GM23338 (cell line): ENCODE measurements at regions not wholly inside any gene's neighbourhood (a gene's known extent, or its start where the extent isn't known, plus 50 kb on each side); places are given as distances from the start of the nearest gene placed in this dataset.

ENCODE experiments used
- ATAC-seq: fragments of 200-7000 bp; cut with Tn5 transposase; 3 replicates; pipeline ENCODE4 v1.9.1; 2020
- DNase-seq: peaks from one replicate; pipeline ENCODE4 v3.0.0-alpha.2; 2015; ENCODE audit warnings: low spot score
- H2AFZ ChIP-seq: fragments of 200-600 bp; sonication (generic); 2 replicates; pipeline ENCODE4 v1.8.0; 2016; ENCODE audit warnings: antibody characterized with exemption, mild to moderate bottlenecking, moderate library complexity
- H3F3A ChIP-seq: fragments of 200-600 bp; sonication (generic); replicated peaks from 2 replicates; pipeline ENCODE4 v1.8.0; 2017; ENCODE audit warnings: antibody characterized with exemption, mixed run types, low read depth
- H3K27ac ChIP-seq: fragments of 200-600 bp; sonication (generic); 2 replicates; pipeline ENCODE4 v1.6.1; 2016; ENCODE audit warnings: low read depth
- H3K27me3 ChIP-seq: fragments of 200-600 bp; sonication (generic); 2 replicates; pipeline ENCODE4 v1.8.0; 2016; ENCODE audit warnings: mild to moderate bottlenecking, mixed run types, moderate library complexity; ENCODE audit not compliant: insufficient read depth
- H3K36me3 ChIP-seq: fragments of 200-600 bp; sonication (generic); 2 replicates; pipeline ENCODE4 v1.8.0; 2016; ENCODE audit warnings: mild to moderate bottlenecking; ENCODE audit not compliant: insufficient read depth
- H3K4me1 ChIP-seq: fragments of 200-600 bp; sonication (generic); 2 replicates; pipeline ENCODE4 v1.8.0; 2016; ENCODE audit warnings: mild to moderate bottlenecking, moderate library complexity; ENCODE audit not compliant: insufficient read depth
- H3K4me2 ChIP-seq: fragments of 200-600 bp; sonication (generic); 2 replicates; pipeline ENCODE4 v1.7.1; 2017; ENCODE audit warnings: mixed run types
- H3K4me3 ChIP-seq: fragments of 200-600 bp; sonication (generic); 2 replicates; pipeline ENCODE4 v1.6.1; 2016; ENCODE audit warnings: mixed run types
- H3K79me2 ChIP-seq: fragments of 200-600 bp; sonication (generic); replicated peaks from 2 replicates; pipeline ENCODE4 v1.8.0; 2017; ENCODE audit warnings: mild to moderate bottlenecking; ENCODE audit not compliant: insufficient read depth
- H3K9me2 ChIP-seq: fragments of 200-600 bp; sonication (generic); 2 replicates; pipeline ENCODE4 v1.8.0; 2017; ENCODE audit not compliant: insufficient read depth
- H4K20me1 ChIP-seq: fragments of 200-600 bp; sonication (generic); replicated peaks from 2 replicates; pipeline ENCODE4 v1.8.0; 2017; ENCODE audit warnings: mild to moderate bottlenecking; ENCODE audit not compliant: insufficient read depth
- H3K27ac Mint-ChIP-seq: 2 replicates; pipeline ENCODE4 v1.8.0; 2020; ENCODE audit warnings: inconsistent platforms, mild to moderate bottlenecking, moderate library complexity, mixed read lengths
- H3K27me3 Mint-ChIP-seq: 3 replicates; pipeline ENCODE4 v1.8.0; 2022; ENCODE audit warnings: low read depth, mild to moderate bottlenecking, moderate library complexity, mixed read lengths, inconsistent platforms; ENCODE audit not compliant: insufficient read depth, poor library complexity
- H3K36me3 Mint-ChIP-seq: 3 replicates; pipeline ENCODE4 v1.8.0; 2021; ENCODE audit warnings: low read depth, mild to moderate bottlenecking, inconsistent platforms, moderate library complexity, mixed read lengths
- H3K4me1 Mint-ChIP-seq: 3 replicates; pipeline ENCODE4 v1.8.0; 2020; ENCODE audit warnings: mild to moderate bottlenecking, inconsistent platforms, mixed read lengths
- H3K4me3 Mint-ChIP-seq: 3 replicates; pipeline ENCODE4 v1.8.0; 2021; ENCODE audit warnings: moderate library complexity, mild to moderate bottlenecking, inconsistent platforms, mixed read lengths
- H3K9me3 Mint-ChIP-seq: 3 replicates; pipeline ENCODE4 v1.8.0; 2020; ENCODE audit warnings: moderate library complexity, mild to moderate bottlenecking, inconsistent platforms, mixed read lengths
- EZH2 ChIP-seq: fragments of 200-600 bp; sonication (generic); IDR thresholded peaks from one replicate; pipeline ENCODE4 v1.8.0; 2017; ENCODE audit warnings: antibody characterized with exemption, mild to moderate bottlenecking, low read depth; ENCODE audit not compliant: unreplicated experiment
- EZH2phosphoT487 ChIP-seq: fragments of 200-600 bp; sonication (generic); IDR thresholded peaks from one replicate; pipeline ENCODE4 v1.8.1; 2018; ENCODE audit warnings: antibody characterized with exemption; ENCODE audit not compliant: unreplicated experiment
- JUNB ChIP-seq: IDR thresholded peaks from one replicate; pipeline ENCODE4 v1.6.1; 2016; ENCODE audit warnings: antibody characterized with exemption; ENCODE audit not compliant: unreplicated experiment
- NANOG ChIP-seq: IDR thresholded peaks from 2 replicates; pipeline ENCODE4 v1.6.1; 2016; ENCODE audit warnings: antibody characterized with exemption, borderline replicate concordance
- POLR2AphosphoS5 ChIP-seq: IDR thresholded peaks from 2 replicates; pipeline ENCODE4 v1.6.1; 2016; ENCODE audit warnings: antibody characterized with exemption, low read depth
- STAT1 ChIP-seq: IDR thresholded peaks from one replicate; pipeline ENCODE4 v1.6.1; 2016; ENCODE audit warnings: antibody characterized with exemption; ENCODE audit not compliant: unreplicated experiment
- ZNF114 ChIP-seq: fragments of 250-450 bp; sonication (Bioruptor Pico); IDR thresholded peaks from 2 replicates; pipeline ENCODE4 v1.5.0; 2020; ENCODE audit warnings: mild to moderate bottlenecking, moderate library complexity
- ZNF331 ChIP-seq: fragments of 250-450 bp; sonication (Bioruptor Pico); IDR thresholded peaks from 2 replicates; pipeline ENCODE4 v1.5.0; 2020; ENCODE audit warnings: low read depth, mild to moderate bottlenecking, moderate library complexity
- TF ChIP-seq, protein P1 (sequence below): IDR thresholded peaks from 2 replicates; pipeline ENCODE4 v1.6.1; 2016; ENCODE audit warnings: antibody characterized with exemption
- TF ChIP-seq, protein P2 (sequence below): IDR thresholded peaks from one replicate; pipeline ENCODE4 v1.6.1; 2018; ENCODE audit warnings: antibody characterized with exemption; ENCODE audit not compliant: unreplicated experiment
- TF ChIP-seq, protein P3 (sequence below): fragments of 250-450 bp; sonication (Bioruptor Pico); IDR thresholded peaks from 2 replicates; pipeline ENCODE4 v1.5.0; 2020; ENCODE audit warnings: mild to moderate bottlenecking, moderate library complexity

DNA sequence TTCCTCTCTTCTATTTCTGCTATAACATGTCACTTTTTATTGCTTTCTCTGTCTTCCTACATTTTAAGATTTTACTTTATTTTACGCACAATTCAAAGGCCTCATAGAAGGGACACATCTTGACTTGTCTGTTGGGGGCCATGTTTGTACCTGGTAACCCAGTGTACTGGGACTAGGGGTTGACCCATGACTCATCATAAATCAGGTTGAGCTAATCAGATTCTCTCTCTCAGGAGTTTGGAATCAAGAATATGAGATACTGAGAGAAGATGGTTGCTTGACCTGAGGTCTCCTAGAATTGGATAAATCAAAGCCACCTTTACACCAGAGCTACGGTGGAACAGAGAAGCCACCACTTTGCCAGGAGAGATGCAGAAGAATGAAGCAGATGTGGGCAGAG lies 153.0 kb downstream of the UXS1 start:
- Histone ChIP-seq H3K36me3 (no peaks in the 10 kb centered on the region), H3K27ac (no peak overlapping the region), H3F3A (no peaks in the 10 kb centered on the region), H3K9me2 (peaks cover 10% of the 10 kb centered on the region; the same call in 1 of the 2 replicates), H4K20me1 (no peaks in the 10 kb centered on the region), H3K27me3 (no peaks in the 10 kb centered on the region), H3K4me1 (no peaks in the 10 kb centered on the region), H3K4me2 (no peak overlapping the region), H3K79me2 (no peaks in the 10 kb centered on the region), H2AFZ (no peak overlapping the region), H3K4me3 (no peak overlapping the region)
- ATAC-seq: no peak
- H3K36me3 Mint-ChIP-seq: no peaks in the 10 kb centered on the region
- TF ChIP-seq ZNF331 (no peak), JUNB (no peak), EZH2phosphoT487 (no peak), ZNF114 (CRISPR knock-in tag) (no peak), POLR2AphosphoS5 (no peak), EZH2 (no peak), STAT1 (no peak), NANOG (no peak)
- TF ChIP-seq, protein P1, sequence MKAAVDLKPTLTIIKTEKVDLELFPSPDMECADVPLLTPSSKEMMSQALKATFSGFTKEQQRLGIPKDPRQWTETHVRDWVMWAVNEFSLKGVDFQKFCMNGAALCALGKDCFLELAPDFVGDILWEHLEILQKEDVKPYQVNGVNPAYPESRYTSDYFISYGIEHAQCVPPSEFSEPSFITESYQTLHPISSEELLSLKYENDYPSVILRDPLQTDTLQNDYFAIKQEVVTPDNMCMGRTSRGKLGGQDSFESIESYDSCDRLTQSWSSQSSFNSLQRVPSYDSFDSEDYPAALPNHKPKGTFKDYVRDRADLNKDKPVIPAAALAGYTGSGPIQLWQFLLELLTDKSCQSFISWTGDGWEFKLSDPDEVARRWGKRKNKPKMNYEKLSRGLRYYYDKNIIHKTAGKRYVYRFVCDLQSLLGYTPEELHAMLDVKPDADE: no peak
- TF ChIP-seq, protein P2, sequence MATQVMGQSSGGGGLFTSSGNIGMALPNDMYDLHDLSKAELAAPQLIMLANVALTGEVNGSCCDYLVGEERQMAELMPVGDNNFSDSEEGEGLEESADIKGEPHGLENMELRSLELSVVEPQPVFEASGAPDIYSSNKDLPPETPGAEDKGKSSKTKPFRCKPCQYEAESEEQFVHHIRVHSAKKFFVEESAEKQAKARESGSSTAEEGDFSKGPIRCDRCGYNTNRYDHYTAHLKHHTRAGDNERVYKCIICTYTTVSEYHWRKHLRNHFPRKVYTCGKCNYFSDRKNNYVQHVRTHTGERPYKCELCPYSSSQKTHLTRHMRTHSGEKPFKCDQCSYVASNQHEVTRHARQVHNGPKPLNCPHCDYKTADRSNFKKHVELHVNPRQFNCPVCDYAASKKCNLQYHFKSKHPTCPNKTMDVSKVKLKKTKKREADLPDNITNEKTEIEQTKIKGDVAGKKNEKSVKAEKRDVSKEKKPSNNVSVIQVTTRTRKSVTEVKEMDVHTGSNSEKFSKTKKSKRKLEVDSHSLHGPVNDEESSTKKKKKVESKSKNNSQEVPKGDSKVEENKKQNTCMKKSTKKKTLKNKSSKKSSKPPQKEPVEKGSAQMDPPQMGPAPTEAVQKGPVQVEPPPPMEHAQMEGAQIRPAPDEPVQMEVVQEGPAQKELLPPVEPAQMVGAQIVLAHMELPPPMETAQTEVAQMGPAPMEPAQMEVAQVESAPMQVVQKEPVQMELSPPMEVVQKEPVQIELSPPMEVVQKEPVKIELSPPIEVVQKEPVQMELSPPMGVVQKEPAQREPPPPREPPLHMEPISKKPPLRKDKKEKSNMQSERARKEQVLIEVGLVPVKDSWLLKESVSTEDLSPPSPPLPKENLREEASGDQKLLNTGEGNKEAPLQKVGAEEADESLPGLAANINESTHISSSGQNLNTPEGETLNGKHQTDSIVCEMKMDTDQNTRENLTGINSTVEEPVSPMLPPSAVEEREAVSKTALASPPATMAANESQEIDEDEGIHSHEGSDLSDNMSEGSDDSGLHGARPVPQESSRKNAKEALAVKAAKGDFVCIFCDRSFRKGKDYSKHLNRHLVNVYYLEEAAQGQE: no peak
- TF ChIP-seq, protein P3, sequence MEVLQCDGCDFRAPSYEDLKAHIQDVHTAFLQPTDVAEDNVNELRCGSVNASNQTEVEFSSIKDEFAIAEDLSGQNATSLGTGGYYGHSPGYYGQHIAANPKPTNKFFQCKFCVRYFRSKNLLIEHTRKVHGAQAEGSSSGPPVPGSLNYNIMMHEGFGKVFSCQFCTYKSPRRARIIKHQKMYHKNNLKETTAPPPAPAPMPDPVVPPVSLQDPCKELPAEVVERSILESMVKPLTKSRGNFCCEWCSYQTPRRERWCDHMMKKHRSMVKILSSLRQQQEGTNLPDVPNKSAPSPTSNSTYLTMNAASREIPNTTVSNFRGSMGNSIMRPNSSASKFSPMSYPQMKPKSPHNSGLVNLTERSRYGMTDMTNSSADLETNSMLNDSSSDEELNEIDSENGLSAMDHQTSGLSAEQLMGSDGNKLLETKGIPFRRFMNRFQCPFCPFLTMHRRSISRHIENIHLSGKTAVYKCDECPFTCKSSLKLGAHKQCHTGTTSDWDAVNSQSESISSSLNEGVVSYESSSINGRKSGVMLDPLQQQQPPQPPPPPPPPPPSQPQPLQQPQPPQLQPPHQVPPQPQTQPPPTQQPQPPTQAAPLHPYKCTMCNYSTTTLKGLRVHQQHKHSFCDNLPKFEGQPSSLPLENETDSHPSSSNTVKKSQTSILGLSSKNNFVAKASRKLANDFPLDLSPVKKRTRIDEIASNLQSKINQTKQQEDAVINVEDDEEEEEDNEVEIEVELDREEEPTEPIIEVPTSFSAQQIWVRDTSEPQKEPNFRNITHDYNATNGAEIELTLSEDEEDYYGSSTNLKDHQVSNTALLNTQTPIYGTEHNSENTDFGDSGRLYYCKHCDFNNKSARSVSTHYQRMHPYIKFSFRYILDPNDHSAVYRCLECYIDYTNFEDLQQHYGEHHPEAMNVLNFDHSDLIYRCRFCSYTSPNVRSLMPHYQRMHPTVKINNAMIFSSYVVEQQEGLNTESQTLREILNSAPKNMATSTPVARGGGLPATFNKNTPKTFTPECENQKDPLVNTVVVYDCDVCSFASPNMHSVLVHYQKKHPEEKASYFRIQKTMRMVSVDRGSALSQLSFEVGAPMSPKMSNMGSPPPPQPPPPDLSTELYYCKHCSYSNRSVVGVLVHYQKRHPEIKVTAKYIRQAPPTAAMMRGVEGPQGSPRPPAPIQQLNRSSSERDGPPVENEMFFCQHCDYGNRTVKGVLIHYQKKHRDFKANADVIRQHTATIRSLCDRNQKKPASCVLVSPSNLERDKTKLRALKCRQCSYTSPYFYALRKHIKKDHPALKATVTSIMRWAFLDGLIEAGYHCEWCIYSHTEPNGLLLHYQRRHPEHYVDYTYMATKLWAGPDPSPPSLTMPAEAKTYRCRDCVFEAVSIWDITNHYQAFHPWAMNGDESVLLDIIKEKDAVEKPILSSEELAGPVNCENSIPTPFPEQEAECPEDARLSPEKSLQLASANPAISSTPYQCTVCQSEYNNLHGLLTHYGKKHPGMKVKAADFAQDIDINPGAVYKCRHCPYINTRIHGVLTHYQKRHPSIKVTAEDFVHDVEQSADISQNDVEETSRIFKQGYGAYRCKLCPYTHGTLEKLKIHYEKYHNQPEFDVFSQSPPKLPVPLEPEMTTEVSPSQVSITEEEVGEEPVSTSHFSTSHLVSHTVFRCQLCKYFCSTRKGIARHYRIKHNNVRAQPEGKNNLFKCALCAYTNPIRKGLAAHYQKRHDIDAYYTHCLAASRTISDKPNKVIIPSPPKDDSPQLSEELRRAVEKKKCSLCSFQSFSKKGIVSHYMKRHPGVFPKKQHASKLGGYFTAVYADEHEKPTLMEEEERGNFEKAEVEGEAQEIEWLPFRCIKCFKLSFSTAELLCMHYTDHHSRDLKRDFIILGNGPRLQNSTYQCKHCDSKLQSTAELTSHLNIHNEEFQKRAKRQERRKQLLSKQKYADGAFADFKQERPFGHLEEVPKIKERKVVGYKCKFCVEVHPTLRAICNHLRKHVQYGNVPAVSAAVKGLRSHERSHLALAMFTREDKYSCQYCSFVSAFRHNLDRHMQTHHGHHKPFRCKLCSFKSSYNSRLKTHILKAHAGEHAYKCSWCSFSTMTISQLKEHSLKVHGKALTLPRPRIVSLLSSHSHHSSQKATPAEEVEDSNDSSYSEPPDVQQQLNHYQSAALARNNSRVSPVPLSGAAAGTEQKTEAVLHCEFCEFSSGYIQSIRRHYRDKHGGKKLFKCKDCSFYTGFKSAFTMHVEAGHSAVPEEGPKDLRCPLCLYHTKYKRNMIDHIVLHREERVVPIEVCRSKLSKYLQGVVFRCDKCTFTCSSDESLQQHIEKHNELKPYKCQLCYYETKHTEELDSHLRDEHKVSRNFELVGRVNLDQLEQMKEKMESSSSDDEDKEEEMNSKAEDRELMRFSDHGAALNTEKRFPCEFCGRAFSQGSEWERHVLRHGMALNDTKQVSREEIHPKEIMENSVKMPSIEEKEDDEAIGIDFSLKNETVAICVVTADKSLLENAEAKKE (CRISPR knock-in tag): no peak
- H3K4me1 Mint-ChIP-seq: peaks cover 6% of the 10 kb centered on the region; the same call in 1 of the 3 replicates
- H3K27me3 Mint-ChIP-seq: no peaks in the 10 kb centered on the region
- H3K27ac Mint-ChIP-seq: no peak overlapping the region
- H3K4me3 Mint-ChIP-seq: no peak overlapping the region
- DNase-seq: no peak
- no peaks in the 10 kb centered on the region for H3K9me3 Mint-ChIP-seq
